Lung (tissue), 11 donors: ENCODE measurements at regions not wholly inside any gene's neighbourhood (a gene's known extent, or its start where the extent isn't known, plus 50 kb on each side); places are given as distances from the start of the nearest gene placed in this dataset.

Experiments
- ATAC-seq: fragments of 200-7000 bp; cut with Tn5 transposase; one replicate; pipeline ENCODE4 v1.9.1; 2020; ENCODE audit warnings: moderate number of reproducible peaks; ENCODE audit not compliant: insufficient read depth, low FRiP score
- DNase-seq, 3 donors: peaks; one replicate each; pipeline ENCODE4 v3.0.0-alpha.2; 2013 to 2017
- H3K27ac ChIP-seq, 2 donors: one replicate each; pipeline ENCODE4 v1.5.1; 2013; ENCODE audit warnings: mild to moderate bottlenecking in 2 of 2, moderate library complexity in 2 of 2, control low read depth in 1 of 2, inconsistent platforms in 1 of 2, low read depth in 1 of 2, low read length in 1 of 2
- H3K27me3 ChIP-seq, 3 donors: one replicate each; pipeline ENCODE4 v1.5.1; 2013; ENCODE audit warnings: low read length in 2 of 3; ENCODE audit not compliant: control insufficient read depth in 3 of 3, insufficient read depth in 3 of 3
- H3K36me3 ChIP-seq, 4 donors: one replicate each; pipeline ENCODE4 v1.5.1; 2013; ENCODE audit warnings: low read length in 4 of 4, mild to moderate bottlenecking in 1 of 4, moderate library complexity in 1 of 4; ENCODE audit not compliant: control insufficient read depth in 4 of 4, insufficient read depth in 4 of 4
- H3K4me1 ChIP-seq, 5 donors: one replicate each; pipeline ENCODE4 v1.5.1; 2013; ENCODE audit warnings: low read length in 5 of 5, mild to moderate bottlenecking in 2 of 5, moderate library complexity in 1 of 5; ENCODE audit not compliant: control insufficient read depth in 5 of 5, insufficient read depth in 5 of 5
- H3K4me3 ChIP-seq: one replicate; pipeline ENCODE4 v1.5.1; 2013; ENCODE audit warnings: mild to moderate bottlenecking, control low read depth, moderate library complexity
- H3K9ac ChIP-seq, 2 donors: one replicate each; pipeline ENCODE4 v1.5.1; 2013; ENCODE audit warnings: low read length in 2 of 2, control low read depth in 1 of 2; ENCODE audit not compliant: insufficient read depth in 1 of 2
- H3K9me3 ChIP-seq, 4 donors: one replicate each; pipeline ENCODE4 v1.5.1; 2013; ENCODE audit warnings: low read length in 3 of 4, mild to moderate bottlenecking in 1 of 4, moderate library complexity in 1 of 4; ENCODE audit not compliant: control insufficient read depth in 4 of 4, insufficient read depth in 3 of 4
- WGBS, 2 donors: extraction: QIAGEN DNeasy Blood & Tissue Kit; methylation state at CpG; one replicate each; pipeline ENCODE4 v1.1.7; 2013; 5-methylcytosine and 5-hydroxymethylcytosine counted together
- TF ChIP-seq, protein P1 (sequence below): IDR thresholded peaks from 2 replicates; pipeline ENCODE4 v1.5.1; 2012; ENCODE audit warnings: mild to moderate bottlenecking; ENCODE audit errors: control extremely low read depth, extremely low read depth
- donor health status: control.
- donor health status: control.
- donor health status: Bipolar disorder and iron deficiency.
- donor health status: healthy.
- donor health status: DM: yes; HTN: yes; CAD: no.

DNA sequence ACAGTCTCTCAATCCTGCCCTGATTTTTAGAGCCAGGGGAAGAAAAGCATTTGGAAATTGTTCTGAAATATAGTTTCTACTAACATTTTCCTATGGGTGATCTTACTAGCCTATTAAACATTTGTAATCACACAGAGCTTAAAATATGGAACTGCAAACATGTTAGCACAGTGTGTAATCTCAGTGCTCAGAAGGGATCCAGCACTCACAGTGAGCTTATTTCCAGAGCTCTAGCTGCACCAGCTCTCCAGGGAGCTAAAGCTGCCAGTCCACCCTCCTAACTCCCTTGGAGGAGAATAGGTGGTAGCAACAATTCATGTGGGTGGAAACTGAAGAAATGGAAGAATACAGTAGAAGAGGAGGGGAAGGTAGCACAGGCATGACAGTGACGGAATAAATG lies 64.9 kb upstream of the SYT1 start:
- WGBS, 2 donors = 85 to 88% methylated on average over 1 of the region's 1 CpG

DNA sequence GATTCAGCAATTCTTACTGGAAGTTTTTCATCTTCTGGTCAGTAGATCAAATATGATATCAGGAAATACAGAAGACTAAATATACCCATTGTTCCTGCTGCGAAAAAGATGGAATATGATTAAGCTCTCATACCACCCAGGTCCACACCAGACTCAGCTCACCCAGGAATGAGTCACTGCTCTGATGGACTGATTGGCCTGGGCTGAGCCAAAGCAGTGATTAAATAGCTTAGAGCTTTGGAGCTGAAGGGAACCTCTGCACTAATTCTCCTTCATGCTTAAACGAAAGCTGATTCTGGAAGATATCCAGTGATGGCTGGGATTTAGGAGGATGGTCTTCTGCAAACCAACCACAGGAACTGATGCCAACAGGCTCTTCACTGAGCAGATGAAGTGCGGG lies 62.0 kb upstream of the SYT1 start:
- 77 to 86% methylated on average over 3 of the region's 3 CpGs for WGBS, 2 donors
- Histone ChIP-seq H3K4me1 (no peaks in the 10 kb centered on the region), H3K9ac (no peak overlapping the region), H3K9me3 (peaks cover 0 to 5% (median 0%) of the 10 kb centered on the region in 4 donors), H3K27ac (no peak overlapping the region), H3K36me3 (no peaks in the 10 kb centered on the region), H3K4me3 (no peak overlapping the region), H3K27me3 (peaks cover 0 to 2% (median 0%) of the 10 kb centered on the region in 3 donors)
- ATAC-seq = no peak
- TF ChIP-seq, protein P1, sequence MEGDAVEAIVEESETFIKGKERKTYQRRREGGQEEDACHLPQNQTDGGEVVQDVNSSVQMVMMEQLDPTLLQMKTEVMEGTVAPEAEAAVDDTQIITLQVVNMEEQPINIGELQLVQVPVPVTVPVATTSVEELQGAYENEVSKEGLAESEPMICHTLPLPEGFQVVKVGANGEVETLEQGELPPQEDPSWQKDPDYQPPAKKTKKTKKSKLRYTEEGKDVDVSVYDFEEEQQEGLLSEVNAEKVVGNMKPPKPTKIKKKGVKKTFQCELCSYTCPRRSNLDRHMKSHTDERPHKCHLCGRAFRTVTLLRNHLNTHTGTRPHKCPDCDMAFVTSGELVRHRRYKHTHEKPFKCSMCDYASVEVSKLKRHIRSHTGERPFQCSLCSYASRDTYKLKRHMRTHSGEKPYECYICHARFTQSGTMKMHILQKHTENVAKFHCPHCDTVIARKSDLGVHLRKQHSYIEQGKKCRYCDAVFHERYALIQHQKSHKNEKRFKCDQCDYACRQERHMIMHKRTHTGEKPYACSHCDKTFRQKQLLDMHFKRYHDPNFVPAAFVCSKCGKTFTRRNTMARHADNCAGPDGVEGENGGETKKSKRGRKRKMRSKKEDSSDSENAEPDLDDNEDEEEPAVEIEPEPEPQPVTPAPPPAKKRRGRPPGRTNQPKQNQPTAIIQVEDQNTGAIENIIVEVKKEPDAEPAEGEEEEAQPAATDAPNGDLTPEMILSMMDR = no peak
- peak in 1 of 3 donors; percentile 3 for DNase-seq

More for the DNA sequence above, 64.9 kb upstream of the SYT1 start:
- peaks cover 0 to 5% (median 0%) of the 10 kb centered on the region in 4 donors for H3K9me3 ChIP-seq
- no peaks in the 10 kb centered on the region for H3K36me3 ChIP-seq
- no peak overlapping the region for H3K27ac ChIP-seq
- TF ChIP-seq, protein P1 = no peak
- no peaks in the 10 kb centered on the region for H3K4me1 ChIP-seq
- no peak overlapping the region for H3K9ac ChIP-seq
- peaks cover 0 to 2% (median 0%) of the 10 kb centered on the region in 3 donors for H3K27me3 ChIP-seq
- DNase-seq (no peak), ATAC-seq (no peak)
- H3K4me3 ChIP-seq = no peak overlapping the region

DNA sequence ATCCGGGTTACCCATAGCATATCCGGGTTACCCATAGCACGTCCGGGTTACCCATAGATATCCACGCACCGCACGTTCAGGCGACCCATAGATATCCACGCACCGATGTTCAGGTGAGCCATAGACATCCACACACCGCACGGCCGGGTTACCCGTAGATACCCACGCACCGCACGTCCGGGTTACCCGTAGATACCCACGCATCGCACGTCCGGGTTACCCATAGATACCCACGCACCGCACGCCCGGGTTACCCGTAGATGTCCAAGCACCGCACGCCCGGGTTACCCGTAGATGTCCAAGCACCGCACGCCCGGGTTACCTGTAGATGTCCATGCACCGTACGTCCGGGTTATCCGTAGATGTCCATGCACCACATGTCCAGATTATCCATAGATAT lies 60.3 kb upstream of the SYT1 start:
- TF ChIP-seq, protein P1 = no peak
- no peaks in the 10 kb centered on the region for H3K4me1 ChIP-seq
- no peaks in the 10 kb centered on the region for H3K36me3 ChIP-seq
- no peak for DNase-seq
- ATAC-seq = no peak
- peaks cover 0 to 5% (median 0%) of the 10 kb centered on the region in 4 donors for H3K9me3 ChIP-seq
- H3K27ac ChIP-seq = no peak overlapping the region
- H3K27me3 ChIP-seq = peaks cover 0 to 2% (median 0%) of the 10 kb centered on the region in 3 donors
- no peak overlapping the region for H3K4me3 ChIP-seq
- no peak overlapping the region for H3K9ac ChIP-seq
- WGBS, 2 donors = 96 to 98% methylated on average over 39 of the region's 39 CpGs
